NOMO-1 (cell line): ENCODE measurements at regions not wholly inside any gene's neighbourhood (a gene's known extent, or its start where the extent isn't known, plus 50 kb on each side); places are given as distances from the start of the nearest gene placed in this dataset.

Source experiments
- DNase-seq, 2 experiments: peaks; one replicate each; lab custom pipeline; 2025; ENCODE audit not compliant: unreplicated experiment in 2 of 2; lab: John Stamatoyannopoulos, UW

GRCh38 chr5:172569861-172570558 lies 71.1 kb upstream of the NEURL1B start:
- DNase-seq: no peak

GRCh38 chr5:172568308-172568910 lies 72.7 kb upstream of the NEURL1B start:
- DNase-seq: no peak

- DNase-seq: no peak
These were observed 73.2 kb upstream of the NEURL1B start for GRCh38 chr5:172567843-172568242.

GRCh38 chr5:172567294-172567693 lies 73.8 kb upstream of the NEURL1B start:
- no peak for DNase-seq

- no peak for DNase-seq
These were observed 75.0 kb upstream of the NEURL1B start for GRCh38 chr5:172565931-172566665.

GRCh38 chr5:172565455-172565854 lies 75.6 kb upstream of the NEURL1B start:
- no peak for DNase-seq

- no peak for DNase-seq
These were observed 76.2 kb upstream of the NEURL1B start for GRCh38 chr5:172564883-172565282.

GRCh38 chr5:172564188-172564587 lies 76.9 kb upstream of the NEURL1B start:
- DNase-seq: no peak

- no peak for DNase-seq
These were observed 78.6 kb upstream of the NEURL1B start for GRCh38 chr5:172562443-172562842.

- DNase-seq: no peak
These were observed 79.9 kb upstream of the NEURL1B start for GRCh38 chr5:172561151-172561550.

GRCh38 chr5:172559004-172559932 lies 81.8 kb upstream of the NEURL1B start:
- DNase-seq: no peak

- no peak for DNase-seq
These were observed 82.7 kb upstream of the NEURL1B start for GRCh38 chr5:172558076-172558976.

GRCh38 chr5:172556971-172557461 lies 84.0 kb upstream of the NEURL1B start:
- no peak for DNase-seq

- DNase-seq: no peak
These were observed 84.8 kb upstream of the NEURL1B start for GRCh38 chr5:172556262-172556661.

GRCh38 chr5:172554562-172554961 lies 86.5 kb upstream of the NEURL1B start:
- no peak for DNase-seq

GRCh38 chr5:172553903-172554302 lies 87.2 kb upstream of the NEURL1B start:
- DNase-seq: no peak

- DNase-seq: no peak
These were observed 87.9 kb upstream of the NEURL1B start for GRCh38 chr5:172553167-172553566.

- no peak for DNase-seq
These were observed 90.1 kb upstream of the NEURL1B start for GRCh38 chr5:172550996-172551395.

- no peak for DNase-seq
These were observed 90.8 kb upstream of the NEURL1B start for GRCh38 chr5:172550096-172550765.
